Sigmoid colon (tissue), 6 donors: ENCODE measurements at regions not wholly inside any gene's neighbourhood (a gene's known extent, or its start where the extent isn't known, plus 50 kb on each side); places are given as distances from the start of the nearest gene placed in this dataset.

ENCODE experiments used
- DNase-seq: peaks from one replicate; pipeline ENCODE4 v3.0.0-alpha.2; 2019
- H3K27ac ChIP-seq, 4 donors: fragments of 200-600 bp; sonication (generic); one replicate each; pipeline ENCODE4 v1.5.1; 2016 to 2019; ENCODE audit warnings: mild to moderate bottlenecking in 1 of 4
- H3K27me3 ChIP-seq, 3 donors: fragments of 200-600 bp; sonication (generic); one replicate each; pipeline ENCODE4 v1.5.1; 2019; ENCODE audit warnings: mild to moderate bottlenecking in 1 of 3
- H3K36me3 ChIP-seq, 4 donors: fragments of 200-600 bp; sonication (generic); one replicate each; pipeline ENCODE4 v1.5.1; 2016 to 2019
- H3K4me1 ChIP-seq, 4 donors: fragments of 200-600 bp; sonication (generic); one replicate each; pipeline ENCODE4 v1.5.1; 2017 to 2019
- H3K4me3 ChIP-seq, 4 donors: fragments of 200-600 bp; sonication (generic); one replicate each; pipeline ENCODE4 v1.5.1; 2017 to 2019; ENCODE audit warnings: mild to moderate bottlenecking in 2 of 4, moderate library complexity in 1 of 4
- H3K9me3 ChIP-seq, 4 donors: fragments of 200-600 bp in 3 of 4; sonication (generic) in 3 of 4; one replicate each; pipeline versions ENCODE4 v1.5.1 to v1.6.1; 2013 to 2019
- EP300 ChIP-seq, 4 donors: sonication (generic); formaldehyde crosslinking; IDR thresholded peaks; one replicate each; pipeline ENCODE4 v1.6.1; 2017; ENCODE audit warnings: antibody characterized with exemption in 4 of 4
- POLR2A ChIP-seq, 2 donors: fragments of 450-650 bp; IDR thresholded peaks; one replicate each; pipeline ENCODE4 v1.6.1; 2016; ENCODE audit warnings: antibody characterized with exemption in 2 of 2, mild to moderate bottlenecking in 2 of 2, moderate library complexity in 2 of 2
- POLR2AphosphoS5 ChIP-seq, 4 donors: sonication (generic); formaldehyde crosslinking; IDR thresholded peaks; one replicate each; pipeline ENCODE4 v1.6.1; 2017; ENCODE audit warnings: antibody characterized with exemption in 4 of 4
- WGBS, 2 donors: extraction: QIAGEN DNeasy Blood & Tissue Kit; methylation state at CpG; one replicate each; pipeline ENCODE4 v1.1.7; 2013; 5-methylcytosine and 5-hydroxymethylcytosine counted together
- intact Hi-C: fragments of 100-400 bp; cut with DNase I; formaldehyde crosslinking; loops from one replicate; pipeline ENCODE4 v1.15.1; 2023
- TF ChIP-seq, protein P1 (sequence below), 4 experiments: fragments of 450-650 bp in 3 of 4; fragments of 200-600 bp in 1 of 4; IDR thresholded peaks; one replicate each; pipeline ENCODE4 v1.5.1; 2016 to 2019; ENCODE audit warnings: antibody characterized with exemption in 4 of 4, mild to moderate bottlenecking in 3 of 4, moderate library complexity in 2 of 4
- donor health status: healthy with polysubstance abuse.
- donor health status: healthy.

- no peak overlapping the region for H3K27ac ChIP-seq
- intact Hi-C loops, result no loop called here
- no peak overlapping the region for H3K4me3 ChIP-seq
- H3K9me3 ChIP-seq, result peaks cover 0 to 12% (median 0%) of the 10 kb centered on the region in 4 donors
- 82 to 84% methylated on average over 2 of the region's 2 CpGs for WGBS, 2 donors
- no peaks in the 10 kb centered on the region for H3K4me1 ChIP-seq
- TF ChIP-seq POLR2AphosphoS5 (IDR thresholded peaks at IDR 0.05), result no peak
- no peak for TF ChIP-seq EP300 (IDR thresholded peaks at IDR 0.05)
- TF ChIP-seq, protein P1, sequence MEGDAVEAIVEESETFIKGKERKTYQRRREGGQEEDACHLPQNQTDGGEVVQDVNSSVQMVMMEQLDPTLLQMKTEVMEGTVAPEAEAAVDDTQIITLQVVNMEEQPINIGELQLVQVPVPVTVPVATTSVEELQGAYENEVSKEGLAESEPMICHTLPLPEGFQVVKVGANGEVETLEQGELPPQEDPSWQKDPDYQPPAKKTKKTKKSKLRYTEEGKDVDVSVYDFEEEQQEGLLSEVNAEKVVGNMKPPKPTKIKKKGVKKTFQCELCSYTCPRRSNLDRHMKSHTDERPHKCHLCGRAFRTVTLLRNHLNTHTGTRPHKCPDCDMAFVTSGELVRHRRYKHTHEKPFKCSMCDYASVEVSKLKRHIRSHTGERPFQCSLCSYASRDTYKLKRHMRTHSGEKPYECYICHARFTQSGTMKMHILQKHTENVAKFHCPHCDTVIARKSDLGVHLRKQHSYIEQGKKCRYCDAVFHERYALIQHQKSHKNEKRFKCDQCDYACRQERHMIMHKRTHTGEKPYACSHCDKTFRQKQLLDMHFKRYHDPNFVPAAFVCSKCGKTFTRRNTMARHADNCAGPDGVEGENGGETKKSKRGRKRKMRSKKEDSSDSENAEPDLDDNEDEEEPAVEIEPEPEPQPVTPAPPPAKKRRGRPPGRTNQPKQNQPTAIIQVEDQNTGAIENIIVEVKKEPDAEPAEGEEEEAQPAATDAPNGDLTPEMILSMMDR (IDR thresholded peaks at IDR 0.05), result no peak
- no peak for TF ChIP-seq POLR2A (IDR thresholded peaks at IDR 0.05)
- H3K36me3 ChIP-seq, result no peaks in the 10 kb centered on the region
- H3K27me3 ChIP-seq, result peaks cover 0 to 7% (median 0%) of the 10 kb centered on the region in 3 donors
- DNase-seq, result no peak
Observed at GRCh38 chr16:86647561-86647960, 69.2 kb downstream of the FOXL1 start.

- Histone ChIP-seq H3K9me3 (peaks cover 0 to 12% (median 0%) of the 10 kb centered on the region in 4 donors), H3K27me3 (peaks cover 0 to 14% (median 6%) of the 10 kb centered on the region in 3 donors), H3K4me1 (no peaks in the 10 kb centered on the region), H3K36me3 (no peaks in the 10 kb centered on the region), H3K4me3 (no peak overlapping the region), H3K27ac (no peak overlapping the region)
- TF ChIP-seq, protein P1 (IDR thresholded peaks at IDR 0.05), result no peak
- TF ChIP-seq EP300 (IDR thresholded peaks at IDR 0.05), result no peak
- TF ChIP-seq POLR2A (IDR thresholded peaks at IDR 0.05), result no peak
- TF ChIP-seq POLR2AphosphoS5 (IDR thresholded peaks at IDR 0.05), result no peak
- no peak for DNase-seq
- intact Hi-C loops, result no loop called here
- WGBS, 2 donors, result 61 to 76% methylated on average over 5 of the region's 5 CpGs
Observed at GRCh38 chr16:86649875-86650274, 71.5 kb downstream of the FOXL1 start.

GRCh38 chr16:86651013-86651627 lies 72.8 kb downstream of the FOXL1 start:
- Histone ChIP-seq H3K27me3 (peaks cover 0 to 18% (median 6%) of the 10 kb centered on the region in 3 donors), H3K27ac (no peak overlapping the region), H3K4me3 (no peak overlapping the region), H3K36me3 (no peaks in the 10 kb centered on the region), H3K4me1 (no peaks in the 10 kb centered on the region), H3K9me3 (peaks cover 0 to 12% (median 0%) of the 10 kb centered on the region in 4 donors)
- no peak for TF ChIP-seq POLR2AphosphoS5 (IDR thresholded peaks at IDR 0.05)
- TF ChIP-seq POLR2A (IDR thresholded peaks at IDR 0.05), result no peak
- TF ChIP-seq EP300 (IDR thresholded peaks at IDR 0.05), result no peak
- TF ChIP-seq, protein P1 (IDR thresholded peaks at IDR 0.05), result no peak
- intact Hi-C loops, result no loop called here
- WGBS, 2 donors, result 88 to 93% methylated on average over 9 of the region's 9 CpGs
- no peak for DNase-seq

- H3K4me3 ChIP-seq, result no peak overlapping the region
- H3K4me1 ChIP-seq, result no peaks in the 10 kb centered on the region
- H3K9me3 ChIP-seq, result peaks cover 0 to 12% (median 0%) of the 10 kb centered on the region in 4 donors
- H3K27me3 ChIP-seq, result peaks cover 0 to 23% (median 6%) of the 10 kb centered on the region in 3 donors
- 74 to 85% methylated on average over 6 of the region's 6 CpGs for WGBS, 2 donors
- no peak for DNase-seq
- no peak for TF ChIP-seq POLR2AphosphoS5 (IDR thresholded peaks at IDR 0.05)
- H3K27ac ChIP-seq, result no peak overlapping the region
- intact Hi-C loops, result no loop called here
- H3K36me3 ChIP-seq, result no peaks in the 10 kb centered on the region
Observed at GRCh38 chr16:86651823-86652222, 73.5 kb downstream of the FOXL1 start.

DNA sequence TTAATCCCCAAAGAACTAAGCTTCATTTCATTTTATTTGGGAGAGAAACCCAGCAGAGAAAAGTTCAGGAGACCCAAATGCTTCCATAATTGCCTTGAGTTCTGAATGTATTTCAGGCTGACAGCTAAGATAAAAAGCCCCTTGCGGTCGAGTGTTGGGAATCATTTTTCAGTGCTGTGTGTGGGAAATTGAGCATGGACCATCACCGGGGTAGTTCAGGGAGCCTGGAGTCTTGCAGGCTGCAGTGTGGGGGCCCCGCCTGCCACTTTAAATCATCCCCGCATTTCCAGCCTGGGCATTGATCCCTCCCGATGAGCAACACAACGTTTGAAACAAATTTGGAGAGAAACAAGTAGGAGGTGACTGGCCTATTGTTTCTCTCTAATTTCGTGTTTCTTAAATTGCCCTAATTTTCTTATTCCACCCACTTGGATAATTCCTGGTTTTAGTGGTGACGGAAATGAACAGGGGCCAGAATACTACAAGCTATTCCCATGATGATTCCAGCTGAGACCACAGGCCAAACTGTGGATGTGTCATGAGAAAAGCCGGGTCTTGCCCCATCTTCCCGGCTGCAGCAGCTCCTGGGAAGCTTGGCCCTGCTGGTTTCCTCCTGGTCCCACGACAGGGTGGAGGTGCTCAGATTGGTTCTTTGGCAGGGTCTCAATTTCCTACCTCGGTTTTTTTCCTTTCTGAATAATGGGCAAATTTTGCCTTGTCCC lies 75.1 kb downstream of the FOXL1 start:
- 83% methylated on average over 13 of the region's 13 CpGs for WGBS, 2 donors
- no peak overlapping the region for H3K27ac ChIP-seq
- TF ChIP-seq, protein P1 (IDR thresholded peaks at IDR 0.05), result no peak
- TF ChIP-seq POLR2AphosphoS5 (IDR thresholded peaks at IDR 0.05) (no peak), POLR2A (IDR thresholded peaks at IDR 0.05) (no peak), EP300 (IDR thresholded peaks at IDR 0.05) (no peak)
- intact Hi-C loops, result no loop called here
- DNase-seq, result no peak
- peaks cover 0 to 23% (median 6%) of the 10 kb centered on the region in 3 donors for H3K27me3 ChIP-seq
- no peak overlapping the region for H3K4me3 ChIP-seq
- H3K36me3 ChIP-seq, result no peaks in the 10 kb centered on the region
- H3K9me3 ChIP-seq, result no peaks in the 10 kb centered on the region
- no peaks in the 10 kb centered on the region for H3K4me1 ChIP-seq
